CD4-positive, alpha-beta T cell treated with Interleukin-10 for 1 hour (primary cell): ENCODE measurements at regions not wholly inside any gene's neighbourhood (a gene's known extent, or its start where the extent isn't known, plus 50 kb on each side); places are given as distances from the start of the nearest gene placed in this dataset.
"Not testable (repeated sequence)": the region's sequence is repeated elsewhere in the genome, so short reads cannot be mapped to it uniquely, and the experiment has no call there.

ENCODE experiments used
- DNase-seq: peaks from one replicate; pipeline ENCODE4 v3.0.0-alpha.2; 2020

DNA sequence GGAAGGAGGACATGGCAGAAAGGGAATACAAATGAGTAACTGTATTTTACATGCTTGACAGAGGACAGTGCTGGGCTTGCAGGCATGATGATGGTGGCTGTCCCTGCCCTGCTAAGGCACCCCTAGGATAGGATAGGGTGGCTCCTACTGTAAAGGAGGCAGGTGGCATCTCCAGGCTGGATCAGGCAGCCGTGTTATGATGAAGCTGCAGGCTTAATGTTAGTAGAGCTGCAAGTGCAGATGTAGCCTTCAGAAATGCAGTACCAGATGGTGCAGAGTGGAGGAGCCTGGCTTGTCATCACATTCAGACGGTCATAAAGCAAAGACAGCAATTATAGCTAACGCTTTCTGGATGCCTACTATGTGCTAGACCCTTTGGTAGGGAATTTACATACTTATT, 287.9 kb upstream of the PODXL start:
- DNase-seq = no peak

DNA sequence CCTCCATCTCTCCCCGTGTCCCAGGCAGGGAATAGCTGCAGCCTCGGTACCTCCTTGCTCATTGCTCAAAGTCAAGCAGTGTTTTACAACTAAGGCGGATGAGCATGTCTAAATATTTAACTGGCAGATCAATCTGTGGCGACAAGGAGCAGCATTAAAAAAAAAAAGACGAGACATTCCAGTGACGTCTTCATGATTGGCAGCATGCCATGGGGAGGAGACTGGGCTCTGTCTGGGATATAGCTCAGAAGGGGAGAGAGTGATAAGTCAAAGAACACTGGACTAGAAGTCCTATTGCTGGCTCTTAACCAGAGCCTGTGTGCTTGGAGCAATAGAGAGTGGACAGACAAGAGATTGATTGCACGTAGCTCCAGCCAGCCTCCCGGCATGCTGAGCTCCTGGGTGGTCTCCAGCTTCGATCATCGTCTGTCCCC, 287.5 kb upstream of the PODXL start:
- DNase-seq = no peak

DNA sequence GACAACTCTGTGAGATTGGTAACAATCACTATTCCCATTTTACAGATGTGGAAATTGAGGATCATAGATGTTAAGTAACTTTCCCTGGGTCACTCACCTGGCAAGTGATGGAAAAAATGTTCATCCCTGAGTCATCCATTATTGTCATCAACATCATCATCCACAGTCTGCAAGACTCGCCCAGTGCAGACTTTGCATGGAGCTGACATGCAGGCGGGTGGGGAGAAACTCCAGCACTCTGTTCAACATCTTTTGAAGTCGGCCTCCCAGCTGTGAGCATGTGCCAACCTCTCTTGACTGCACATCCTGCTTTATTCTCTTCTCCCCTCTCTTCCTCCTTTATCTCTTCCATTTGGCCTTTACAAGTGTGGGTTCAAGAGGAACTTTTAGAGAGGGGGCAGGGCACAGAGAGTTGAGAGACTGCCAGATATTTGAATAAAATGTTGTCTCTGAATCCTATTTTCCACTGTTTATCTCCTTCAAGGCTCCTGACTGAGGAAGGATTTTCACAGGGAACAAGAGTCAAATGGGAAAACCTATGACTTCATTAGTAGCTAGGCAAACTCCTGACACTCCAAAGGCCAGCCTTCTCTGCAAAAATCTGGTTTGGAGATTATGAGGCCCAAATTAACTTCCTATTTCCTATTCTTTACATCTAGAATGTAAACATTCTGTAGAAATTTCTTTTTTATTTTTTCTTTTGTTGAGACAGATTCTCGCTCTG, 283.7 kb upstream of the PODXL start:
- no peak for DNase-seq

DNA sequence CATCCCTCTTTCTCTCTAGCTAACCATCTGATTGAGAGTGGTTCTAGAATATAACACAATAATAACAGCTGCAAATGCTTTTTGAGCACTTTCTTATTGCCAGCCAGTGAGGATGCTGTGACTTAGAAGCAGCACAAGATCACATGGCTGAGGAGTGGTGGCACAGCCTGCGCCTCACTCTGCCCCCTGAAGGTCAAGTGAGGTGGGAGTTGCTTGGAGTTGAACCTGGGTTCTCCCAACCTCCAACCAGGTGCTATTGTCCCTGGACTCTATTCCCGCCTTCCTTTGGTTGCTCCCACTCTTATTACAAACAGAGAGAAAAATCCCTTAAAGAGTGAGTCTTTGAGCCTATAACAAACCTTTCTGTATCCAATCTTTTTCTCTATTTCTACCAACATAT, 280.3 kb upstream of the PODXL start:
- DNase-seq = no peak

DNA sequence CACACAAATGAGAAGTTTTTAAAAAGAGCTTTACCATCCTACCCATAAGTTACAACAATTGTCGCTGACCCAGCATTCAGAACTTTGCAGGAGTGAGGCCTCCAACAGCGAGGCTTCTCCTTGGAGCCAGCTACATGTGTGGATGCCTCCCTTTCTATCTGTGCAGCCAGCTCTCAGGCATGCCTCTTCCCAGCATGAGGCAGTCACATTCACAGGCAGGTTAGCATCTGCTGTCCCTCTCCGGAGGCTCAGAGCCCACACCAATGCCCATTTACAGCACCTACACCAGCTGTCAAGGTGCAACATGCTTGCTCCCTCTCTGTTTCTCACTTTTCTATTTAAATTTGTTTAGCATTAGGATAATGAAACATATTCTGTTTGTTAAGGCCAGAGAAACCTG, 278.7 kb upstream of the PODXL start:
- no peak for DNase-seq

DNA sequence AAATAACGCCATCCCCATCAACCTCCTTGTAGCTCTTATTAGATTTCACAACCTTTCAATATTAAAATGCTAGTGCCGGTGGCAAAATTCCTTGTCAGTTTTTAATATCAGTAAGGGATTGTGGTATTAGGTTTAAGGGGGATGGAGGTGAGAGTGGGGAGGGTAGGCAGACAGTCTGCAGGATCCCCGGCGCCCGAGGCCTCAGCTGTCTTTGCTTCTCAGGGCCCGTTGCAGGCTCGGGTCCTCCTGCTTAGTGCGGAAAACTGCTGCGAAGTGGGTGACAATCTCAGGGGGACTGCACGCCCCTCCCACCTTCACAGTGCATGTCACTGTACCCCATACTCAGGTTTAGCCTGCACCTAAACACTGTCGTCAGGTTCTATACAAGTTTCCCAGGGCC, 274.3 kb upstream of the PODXL start:
- no peak for DNase-seq

DNA sequence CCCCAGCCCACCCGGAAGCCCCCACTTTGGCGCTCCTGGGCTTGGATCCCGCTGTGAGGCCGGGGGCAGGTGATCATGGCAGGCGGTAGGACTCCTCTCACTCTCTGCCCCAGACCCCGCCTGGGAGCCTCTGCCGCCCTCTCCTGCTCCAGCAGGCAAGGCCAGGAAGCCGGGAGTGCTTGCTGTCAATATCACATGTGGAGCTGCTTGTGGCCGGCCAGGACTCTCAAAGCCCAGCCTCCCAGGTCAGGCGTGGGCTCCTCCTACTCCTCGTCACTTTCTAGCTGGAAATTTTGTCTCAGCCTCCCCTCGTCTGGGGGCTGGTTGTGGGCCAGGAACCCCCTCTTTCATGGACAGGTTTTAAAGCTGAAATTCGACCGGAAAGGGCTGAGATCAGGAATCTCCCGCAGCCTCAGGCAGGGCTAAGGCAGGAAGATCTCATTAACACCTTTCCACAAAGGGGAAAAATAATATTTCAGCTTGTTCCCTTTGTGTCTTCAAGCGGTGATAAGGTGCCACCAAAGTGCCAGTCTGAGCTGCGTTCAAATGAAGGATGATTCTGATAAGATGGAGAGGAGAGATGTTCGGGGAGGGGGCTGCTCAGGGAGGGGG, 273.6 kb upstream of the PODXL start:
- DNase-seq = no peak

DNA sequence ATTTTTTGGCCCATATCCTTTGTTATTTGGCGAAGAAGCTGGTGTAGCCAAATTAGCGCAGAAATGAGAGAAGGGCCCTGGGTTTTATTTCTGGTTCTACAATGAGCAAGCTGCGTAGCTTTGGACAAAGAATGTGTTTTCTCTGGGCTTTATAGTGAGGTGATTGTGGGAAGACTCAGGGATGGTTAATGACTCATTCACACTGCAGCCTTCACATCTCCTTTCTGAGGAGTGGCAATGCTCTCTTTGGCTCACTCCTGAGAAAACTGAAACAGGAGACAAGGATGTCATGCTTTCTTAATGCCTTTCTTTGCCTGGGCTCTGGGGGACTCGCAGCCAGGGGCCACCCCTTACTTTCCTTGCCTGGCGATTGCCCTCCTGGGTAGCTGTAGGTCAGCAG, 271.0 kb upstream of the PODXL start:
- DNase-seq = no peak

DNA sequence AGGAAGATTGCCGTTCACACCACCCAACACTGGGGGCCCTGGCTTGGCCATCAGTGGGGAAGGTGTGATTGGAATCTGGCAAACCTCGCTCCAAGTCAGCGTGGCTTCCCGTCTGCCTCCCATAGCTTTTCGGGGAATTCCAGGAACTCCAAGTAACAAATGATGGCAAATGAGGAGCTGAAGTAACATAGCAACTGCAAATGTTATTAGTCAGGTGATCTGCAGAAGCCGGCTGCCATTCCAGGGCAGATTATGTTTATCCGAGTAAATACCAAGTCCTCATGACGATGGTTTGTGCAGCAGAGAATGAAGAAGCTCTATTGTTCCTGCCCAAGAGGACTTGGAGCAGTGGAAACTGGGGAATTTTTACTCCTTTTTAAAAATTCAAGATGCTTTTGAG, 270.5 kb upstream of the PODXL start:
- DNase-seq = no peak

DNA sequence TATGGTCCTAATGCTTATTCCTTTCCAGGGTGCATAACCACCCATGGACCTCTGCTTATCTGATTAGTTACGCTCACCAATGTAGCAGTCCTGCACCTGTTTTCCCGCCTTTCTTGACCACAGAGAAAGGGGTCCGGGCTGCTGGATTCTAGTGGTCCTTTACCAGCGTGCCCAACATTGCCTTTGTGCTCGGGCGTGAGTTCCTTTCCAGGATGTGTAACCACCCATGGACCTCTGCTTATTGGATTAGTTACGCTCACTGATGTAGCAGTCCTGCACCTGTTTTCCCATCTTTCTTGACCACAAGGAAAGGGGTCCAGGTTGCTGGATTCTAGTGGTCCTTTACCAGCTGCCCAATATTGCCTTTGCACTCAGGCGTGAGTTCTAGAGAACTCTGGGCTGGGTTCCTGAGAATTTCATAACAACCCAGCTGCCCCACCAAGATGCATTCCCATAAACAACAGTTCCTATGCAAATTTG, 267.6 kb upstream of the PODXL start:
- DNase-seq = not testable (repeated sequence)

DNA sequence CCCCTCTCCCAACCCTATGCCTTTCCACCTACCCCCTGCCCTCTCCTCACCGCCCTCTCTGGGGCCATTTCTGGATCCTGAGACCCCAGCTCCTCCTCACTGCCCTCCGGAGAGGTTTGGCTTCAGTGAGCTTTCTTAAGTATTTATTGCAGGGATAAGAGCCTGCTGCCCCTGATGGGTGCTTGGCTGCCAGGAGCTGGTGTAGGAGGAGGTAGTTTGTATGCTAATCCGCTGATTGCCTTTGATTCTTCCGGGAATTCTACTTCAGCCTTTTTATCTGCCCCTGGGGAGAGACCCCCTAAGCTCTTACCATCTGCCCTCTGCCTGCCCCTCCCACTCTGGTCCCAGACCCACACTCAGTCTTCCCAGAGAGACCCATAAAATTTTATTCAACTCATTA, 263.5 kb upstream of the PODXL start:
- DNase-seq = no peak

DNA sequence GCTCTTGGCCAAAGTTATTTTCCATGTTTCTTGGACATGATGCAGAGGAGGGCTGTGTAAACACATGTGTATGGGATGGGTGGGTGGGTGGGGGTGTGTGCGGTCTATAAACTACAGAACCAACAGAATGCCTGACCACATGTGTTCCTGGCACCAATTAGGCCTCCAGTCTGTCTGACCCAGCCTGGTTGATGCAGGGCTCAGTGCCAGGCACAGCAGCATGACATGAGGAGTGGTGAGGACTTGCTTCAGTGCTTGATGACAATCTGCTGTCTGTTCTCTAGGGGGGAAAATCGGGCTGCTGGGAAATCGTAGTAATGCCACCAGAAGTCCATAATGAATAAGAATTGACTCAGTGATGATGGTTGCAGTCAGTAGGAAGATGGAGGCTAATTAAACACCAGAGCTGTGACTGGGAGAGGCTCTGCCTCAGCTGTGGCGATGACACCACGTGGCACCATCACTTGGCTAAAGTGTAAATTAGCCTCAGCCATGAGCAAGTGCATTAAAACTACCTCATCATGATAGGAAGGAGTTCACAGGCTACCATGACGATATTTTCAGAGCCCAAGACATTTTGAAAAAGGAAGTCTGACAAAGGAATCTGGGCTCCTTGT, 260.1 kb upstream of the PODXL start:
- no peak for DNase-seq

DNA sequence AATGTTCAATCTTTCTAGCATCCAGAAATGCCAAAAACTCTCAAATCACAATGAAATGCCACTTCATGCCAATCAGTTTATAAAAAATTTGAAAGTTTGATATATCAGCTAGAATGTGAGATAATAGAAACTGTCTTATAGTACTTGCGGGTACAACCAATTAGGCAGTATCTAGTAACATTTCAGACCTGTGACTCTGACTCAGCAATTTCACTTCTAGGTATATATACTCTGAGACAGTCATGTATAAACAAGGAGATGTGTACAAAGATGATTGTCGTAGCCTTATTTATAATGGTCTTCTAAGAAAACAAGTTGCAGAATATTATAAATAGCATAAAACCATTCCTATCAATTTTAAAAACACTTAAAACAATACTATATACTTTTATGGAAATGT, 252.3 kb upstream of the PODXL start:
- DNase-seq = no peak

DNA sequence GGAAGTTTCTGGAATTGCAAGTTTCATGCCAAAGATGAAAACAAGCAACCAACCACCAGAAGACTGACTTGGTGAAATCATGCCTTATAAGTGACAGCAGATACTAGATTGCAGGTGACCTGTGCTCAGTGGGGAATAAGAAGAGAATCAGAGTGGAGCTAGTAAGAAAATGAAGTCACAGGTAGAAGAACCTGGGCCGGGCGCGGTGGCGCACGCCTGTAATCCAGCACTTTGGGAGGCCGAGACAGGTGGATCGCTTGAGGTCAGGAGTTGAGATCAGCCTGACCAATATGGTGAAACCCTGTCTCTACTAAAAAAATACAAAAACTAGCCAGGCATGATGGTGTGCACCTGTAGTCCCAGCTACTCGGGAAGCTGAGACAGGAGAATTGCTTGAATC, 251.7 kb upstream of the PODXL start:
- not testable (repeated sequence) for DNase-seq

DNA sequence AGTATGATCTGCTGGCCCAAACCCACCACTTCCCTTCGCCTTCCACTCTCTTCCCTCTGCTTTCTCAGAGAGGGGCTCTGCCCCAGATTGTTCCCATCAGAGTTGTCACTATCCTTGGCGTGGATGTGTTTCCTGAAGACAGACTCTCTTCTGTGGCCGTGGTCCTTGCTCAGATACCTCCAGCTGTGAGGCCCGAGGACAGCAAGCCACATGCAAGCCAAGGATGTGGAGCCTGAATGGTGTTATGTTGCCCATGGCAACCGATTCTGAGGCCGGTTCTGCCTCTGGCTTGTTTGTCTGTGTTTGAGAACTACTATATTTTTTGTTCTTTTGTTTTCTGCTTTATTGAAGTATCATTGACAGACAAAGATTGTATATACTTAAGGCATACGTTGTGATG, 247.4 kb upstream of the PODXL start:
- no peak for DNase-seq

DNA sequence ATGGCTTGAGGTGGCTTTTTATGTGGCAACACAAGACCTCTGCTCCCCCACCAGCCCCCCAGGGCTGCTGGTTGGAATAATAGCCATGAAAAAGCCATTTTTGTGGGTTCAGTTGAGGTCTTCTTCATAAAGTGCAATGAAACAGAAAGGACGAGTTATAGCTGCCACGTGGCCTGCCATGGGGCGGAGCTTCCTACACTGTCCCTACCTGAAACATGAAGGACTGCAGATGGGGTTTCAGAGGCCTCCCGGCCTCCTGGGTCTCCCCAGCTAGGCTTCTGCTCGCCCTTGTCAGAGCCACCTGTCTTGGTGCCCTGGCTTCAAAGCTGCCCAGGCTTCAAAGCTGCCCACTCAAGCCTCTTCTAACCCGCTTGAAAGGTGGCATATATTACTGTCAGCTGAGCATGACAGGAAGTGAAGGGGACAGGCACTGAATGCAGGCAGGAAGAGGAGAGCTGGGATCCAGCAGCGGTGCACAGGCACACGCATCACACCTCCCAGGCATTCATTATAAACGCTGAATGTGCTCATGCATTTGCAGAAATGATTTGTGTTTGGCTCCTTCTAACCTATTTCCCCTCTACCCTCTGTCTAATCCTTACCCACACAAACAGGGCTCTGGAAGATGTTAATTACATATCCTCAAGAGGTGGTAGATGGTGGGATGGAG, 245.9 kb upstream of the PODXL start:
- DNase-seq = no peak

DNA sequence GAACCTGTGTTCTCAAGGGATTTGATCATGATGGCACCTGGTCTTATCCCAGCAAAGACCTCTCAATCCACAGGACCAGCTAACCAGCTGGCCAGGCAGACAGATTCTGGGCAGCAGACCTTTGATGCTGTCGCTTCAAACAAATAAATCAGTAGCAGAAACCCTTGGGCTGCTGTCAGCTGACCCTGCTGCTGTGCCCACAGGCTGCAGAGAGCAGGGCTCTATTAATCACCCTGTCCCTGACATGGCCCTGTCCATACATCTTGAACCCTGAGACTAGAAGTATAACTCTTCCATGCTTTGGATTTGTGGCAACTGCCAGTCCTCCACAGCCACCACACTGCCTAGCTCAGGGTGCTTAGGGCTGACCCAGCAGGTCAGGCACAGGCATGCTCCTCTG, 244.1 kb upstream of the PODXL start:
- no peak for DNase-seq

DNA sequence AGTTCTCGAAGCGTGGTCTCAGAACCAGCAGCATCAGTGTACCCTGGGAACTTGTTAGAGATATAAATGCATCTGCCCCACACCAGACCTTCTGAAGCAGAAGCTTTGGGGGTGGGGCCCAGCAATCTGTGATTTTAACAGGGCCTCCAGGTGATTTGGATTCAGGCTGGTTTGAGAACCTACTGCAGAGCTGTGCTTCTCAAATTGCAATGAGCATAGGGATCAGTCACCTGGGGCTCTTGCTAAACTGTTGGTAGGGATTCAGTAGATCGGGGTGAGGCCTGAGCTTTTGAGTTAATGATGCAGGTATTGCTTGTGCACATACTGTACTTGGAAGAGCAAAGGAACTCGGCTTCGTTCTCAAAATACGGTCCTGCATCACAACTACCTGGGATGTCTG, 243.6 kb upstream of the PODXL start:
- DNase-seq = no peak

DNA sequence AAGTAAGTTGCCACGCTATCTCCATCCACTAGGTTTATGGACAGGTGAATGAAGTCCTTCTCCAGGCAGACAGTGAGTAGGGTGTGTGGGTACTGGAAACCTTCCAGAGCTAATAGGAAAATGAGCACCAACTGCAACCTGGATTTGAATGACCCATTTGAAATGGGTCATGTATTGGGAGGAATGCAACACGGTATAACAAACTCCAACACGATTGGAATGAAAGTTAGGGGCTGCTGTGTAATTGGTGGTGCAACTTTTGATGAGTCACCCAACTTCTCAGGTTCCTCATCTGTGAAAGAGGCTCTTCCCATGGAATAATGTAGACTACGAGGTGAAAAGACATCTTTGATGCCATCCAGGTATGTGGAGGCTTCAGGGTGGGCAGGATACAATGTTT, 241.4 kb upstream of the PODXL start:
- no peak for DNase-seq

DNA sequence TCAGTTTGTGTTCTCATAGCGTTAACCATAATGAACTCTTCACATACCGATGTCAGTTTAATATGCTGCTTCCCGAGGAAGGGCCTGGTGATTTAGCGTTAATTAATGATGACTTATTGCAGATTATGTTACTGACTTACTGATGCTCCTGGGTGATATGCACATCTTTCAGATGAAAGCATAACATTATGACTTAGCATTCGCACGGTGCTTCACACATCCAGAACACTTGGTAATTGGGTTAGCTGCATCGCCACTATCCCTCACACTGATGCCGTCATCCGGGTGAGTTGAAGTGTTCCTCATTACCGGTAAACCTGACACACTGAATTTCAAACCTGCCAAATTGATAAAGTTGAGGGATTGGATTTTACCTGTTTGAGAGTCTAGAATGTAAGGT, 239.0 kb upstream of the PODXL start:
- no peak for DNase-seq

DNA sequence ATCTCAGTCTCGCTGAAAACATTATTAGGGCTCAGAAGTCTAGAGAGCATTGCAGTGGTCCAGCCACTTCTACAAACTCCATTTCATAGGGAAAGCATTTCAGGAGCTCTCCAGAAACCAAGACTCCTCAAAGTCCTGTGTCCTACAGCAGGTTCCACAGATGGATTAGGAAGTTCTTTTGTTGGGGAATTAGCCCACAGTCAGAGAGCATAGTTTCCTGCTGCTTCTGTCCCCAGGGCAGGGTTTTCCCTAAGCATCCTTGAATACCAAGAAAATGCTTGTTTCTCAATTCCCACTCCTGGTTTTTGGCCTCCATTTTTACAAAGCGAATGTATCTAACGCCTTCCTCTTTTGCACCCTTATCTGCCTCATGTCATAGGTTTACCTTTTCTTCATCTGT, 235.9 kb upstream of the PODXL start:
- DNase-seq = no peak

DNA sequence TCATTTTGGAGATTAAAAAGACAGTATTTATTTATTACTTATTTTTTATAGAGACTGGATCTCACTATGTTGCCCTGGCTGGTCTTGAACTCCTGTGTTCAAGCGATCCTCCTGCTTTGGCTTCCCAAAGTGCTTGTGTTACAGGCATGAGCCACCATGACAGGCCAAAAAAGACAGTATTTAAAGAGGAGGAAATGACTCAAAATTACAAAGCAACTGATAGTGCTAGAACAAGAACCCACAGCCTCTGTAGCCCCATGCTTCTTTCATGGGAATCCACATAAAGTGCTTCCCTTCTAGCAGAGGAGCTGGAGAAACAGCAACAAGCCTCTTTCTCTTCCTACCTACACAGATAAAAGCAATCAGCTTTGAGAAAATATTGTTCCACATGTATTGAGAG, 230.7 kb upstream of the PODXL start:
- DNase-seq = no peak

DNA sequence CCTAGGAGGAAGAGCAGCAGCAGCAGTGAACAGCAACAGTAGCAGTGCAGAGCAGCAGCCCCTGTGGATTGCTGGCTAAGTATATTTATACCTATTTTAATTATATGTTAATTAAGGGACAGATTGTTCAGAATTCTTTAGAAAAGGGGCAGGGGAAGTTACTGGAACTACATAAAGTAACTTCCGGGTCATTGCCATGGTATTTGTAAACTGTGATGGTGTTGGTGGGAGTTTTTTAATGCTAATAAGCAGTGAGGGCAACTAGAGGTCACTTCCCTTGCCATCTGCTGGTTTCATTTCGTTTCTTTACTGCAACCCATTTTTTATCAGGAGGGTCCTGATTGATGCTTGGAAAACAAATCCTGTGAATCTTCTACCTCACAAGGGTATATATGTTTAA, 229.8 kb upstream of the PODXL start:
- DNase-seq = no peak

DNA sequence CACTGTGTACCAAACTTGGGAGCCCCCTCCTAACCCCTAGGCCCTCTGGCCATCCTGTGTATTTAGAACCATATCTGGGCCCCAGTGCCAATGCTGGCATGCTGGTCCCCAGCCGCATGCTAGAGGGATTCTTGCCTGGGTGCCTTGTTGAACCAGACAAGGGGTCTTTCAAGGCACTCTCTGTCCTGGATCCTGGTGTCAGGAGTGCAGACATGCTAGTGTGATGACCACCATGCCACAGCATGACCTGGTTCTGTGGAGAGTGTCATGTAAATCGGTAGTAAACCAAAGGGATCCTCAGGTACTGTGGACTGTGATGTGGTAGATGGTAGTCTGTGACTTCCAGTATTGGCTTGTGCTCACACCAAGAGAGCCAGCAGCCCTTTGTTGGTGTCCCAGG, 222.2 kb upstream of the PODXL start:
- DNase-seq = no peak
